IMR-90 (cell line): ENCODE measurements at regions not wholly inside any gene's neighbourhood (a gene's known extent, or its start where the extent isn't known, plus 50 kb on each side); places are given as distances from the start of the nearest gene placed in this dataset.

ENCODE experiments used
- ATAC-seq: fragments of 200-7000 bp; cut with Tn5 transposase; 2 replicates; pipeline ENCODE4 v1.9.1; 2020; ENCODE audit warnings: low read depth, mild to moderate bottlenecking, moderate library complexity
- BruUV-seq: library from RNA; stranded (reverse); fragments of 400-500 nt; replicated peaks from 2 replicates; lab custom pipeline; 2021; lab: Mats Ljungman, UMichigan
- CTCF ChIA-PET: fragments of 300-600 bp; formaldehyde crosslinking; extraction: SDS; loops from one replicate; lab custom pipeline; 2021; ENCODE audit warnings: antibody characterized with exemption; lab: Yijun Ruan, JAX
- POLR2A ChIA-PET: fragments of 300-600 bp; sonication (Branson Sonifier 250); formaldehyde crosslinking; loops from one replicate; lab custom pipeline; 2022; ENCODE audit warnings: antibody characterized with exemption; ENCODE audit not compliant: unreplicated experiment; lab: Charles Lee
- DNase-seq: peaks from one replicate; pipeline ENCODE4 v3.0.0; 2013
- H2AFZ ChIP-seq: replicated peaks from 2 replicates; pipeline ENCODE3; 2013; ENCODE audit warnings: low read length, mild to moderate bottlenecking; ENCODE audit not compliant: poor library complexity
- H2AK5ac ChIP-seq: 2 replicates; pipeline ENCODE4 v1.6.1; 2013; ENCODE audit warnings: low read depth, low read length, inconsistent platforms
- H2AK9ac ChIP-seq: replicated peaks from 2 replicates; pipeline ENCODE3; 2013; ENCODE audit warnings: mild to moderate bottlenecking, low read depth, low read length, moderate library complexity; ENCODE audit not compliant: poor library complexity
- H2BK120ac ChIP-seq: 2 replicates; pipeline ENCODE4 v1.6.1; 2013; ENCODE audit warnings: low read depth, low read length, inconsistent platforms
- H2BK15ac ChIP-seq: 3 replicates; pipeline ENCODE4 v1.6.1; 2013; ENCODE audit warnings: low read depth, low read length, inconsistent platforms
- H2BK20ac ChIP-seq: 2 replicates; pipeline ENCODE4 v1.6.1; 2013; ENCODE audit warnings: low read depth, mild to moderate bottlenecking, inconsistent platforms, low read length, moderate library complexity
- H2BK5ac ChIP-seq: 2 replicates; pipeline ENCODE4 v1.6.1; 2013; ENCODE audit warnings: mild to moderate bottlenecking, low read depth, low read length, inconsistent platforms; ENCODE audit not compliant: poor library complexity, severe bottlenecking
- H3K14ac ChIP-seq: replicated peaks from 2 replicates; pipeline ENCODE4 v1.6.1; 2013; ENCODE audit warnings: low read depth, low read length, inconsistent platforms
- H3K18ac ChIP-seq: 2 replicates; pipeline ENCODE4 v1.6.1; 2013; ENCODE audit warnings: low read depth, low read length, control low read depth
- H3K23ac ChIP-seq: 2 replicates; pipeline ENCODE4 v1.6.1; 2013; ENCODE audit warnings: low read depth, low read length, inconsistent platforms
- H3K27ac ChIP-seq: 2 replicates; pipeline ENCODE4 v1.5.1; 2013; ENCODE audit warnings: mild to moderate bottlenecking, control low read depth, low read length; ENCODE audit not compliant: insufficient read depth
- H3K27me3 ChIP-seq: 2 replicates; pipeline ENCODE4 v1.6.1; 2013; ENCODE audit warnings: low read length; ENCODE audit not compliant: control insufficient read depth, insufficient read depth
- H3K36me3 ChIP-seq: 2 replicates; pipeline ENCODE4 v1.6.1; 2013; ENCODE audit warnings: low read length, mixed read lengths; ENCODE audit not compliant: control insufficient read depth, insufficient read depth
- H3K4ac ChIP-seq: 2 replicates; pipeline ENCODE4 v1.6.1; 2013; ENCODE audit warnings: low read depth, low read length, inconsistent platforms
- H3K4me1 ChIP-seq: 2 replicates; pipeline ENCODE4 v1.6.1; 2013; ENCODE audit warnings: low read length, mixed read lengths; ENCODE audit not compliant: control insufficient read depth, insufficient read depth
- H3K4me2 ChIP-seq: 2 replicates; pipeline ENCODE4 v1.6.1; 2013; ENCODE audit warnings: low read depth, mild to moderate bottlenecking, control low read depth, low read length, moderate library complexity
- H3K4me3 ChIP-seq: 2 replicates; pipeline ENCODE4 v1.5.1; 2013; ENCODE audit warnings: low read depth, mild to moderate bottlenecking, control low read depth, low read length, moderate library complexity; ENCODE audit not compliant: insufficient read depth
- H3K56ac ChIP-seq: 2 replicates; pipeline ENCODE4 v1.6.1; 2013; ENCODE audit warnings: low read length, inconsistent platforms; ENCODE audit not compliant: insufficient read depth; ENCODE audit errors: extremely low read depth
- H3K79me1 ChIP-seq, 2 experiments: 2 replicates each; pipeline ENCODE4 v1.6.1; 2013; ENCODE audit warnings: low read length in 2 of 2, inconsistent platforms in 1 of 2, low read depth in 1 of 2
- H3K9ac ChIP-seq: 2 replicates; pipeline ENCODE4 v1.6.1; 2013; ENCODE audit warnings: low read depth, low read length, control low read depth
- H3K9me1 ChIP-seq: 2 replicates; pipeline ENCODE4 v1.6.1; 2013; ENCODE audit warnings: low read length, inconsistent platforms; ENCODE audit not compliant: insufficient read depth
- H3K9me3 ChIP-seq: 2 replicates; pipeline ENCODE4 v1.6.1; 2013; ENCODE audit warnings: low read length; ENCODE audit not compliant: control insufficient read depth, insufficient read depth
- H4K20me1 ChIP-seq: 2 replicates; pipeline ENCODE4 v1.6.1; 2013; ENCODE audit warnings: low read length, inconsistent platforms; ENCODE audit not compliant: insufficient read depth
- H4K5ac ChIP-seq: 2 replicates; pipeline ENCODE4 v1.6.1; 2013; ENCODE audit warnings: mild to moderate bottlenecking, low read depth, low read length, control low read depth
- H4K8ac ChIP-seq, 2 experiments: 2 replicates each; pipeline ENCODE4 v1.6.1; 2013; ENCODE audit warnings: low read depth in 2 of 2, low read length in 2 of 2, control low read depth in 1 of 2, inconsistent platforms in 1 of 2
- H4K91ac ChIP-seq: 2 replicates; pipeline ENCODE4 v1.6.1; 2013; ENCODE audit warnings: low read depth, low read length, inconsistent platforms; ENCODE audit not compliant: insufficient read depth
- POLR2A ChIP-seq: IDR thresholded peaks from 2 replicates; pipeline ENCODE4 v1.6.1; 2012; ENCODE audit warnings: mild to moderate bottlenecking, low read depth, low read length
- WGBS, 2 experiments: methylation state at CpG; one replicate each; pipeline versions ENCODE4 v1.1.5 to v1.1.7; 2013; ENCODE audit warnings: missing lambda C conversion rate in 2 of 2; ENCODE audit not compliant: insufficient read length in 1 of 2; ENCODE audit errors: extremely low coverage in 2 of 2; 5-methylcytosine and 5-hydroxymethylcytosine counted together
- dilution Hi-C: fragments of 300-500 bp; cut with HindIII; formaldehyde crosslinking; loops from one replicate; pipeline ENCODE4 v1.14.3; 2018; ENCODE audit warnings: low sequenced_read_pairs; ENCODE audit not compliant: unreplicated experiment
- in situ Hi-C: fragments of 300-500 bp; cut with MboI; formaldehyde crosslinking; loops from 3 replicates; pipeline ENCODE4 v1.14.3; 2019; ENCODE audit warnings: low sequenced_read_pairs, inconsistent platforms, mixed read lengths
- intact Hi-C: fragments of 100-400 bp; cut with micrococcal nuclease; formaldehyde crosslinking; loops from 2 replicates; pipeline ENCODE4 v1.10.0; 2022

- no peaks in the 10 kb centered on the region for H3K4me1 ChIP-seq
- H3K14ac ChIP-seq = no peak overlapping the region
- no peaks in the 10 kb centered on the region for H3K79me1 ChIP-seq
- H2AK9ac ChIP-seq = no peak overlapping the region
- no peak overlapping the region for H2AK5ac ChIP-seq
- DNase-seq = no peak
- no peak overlapping the region for H3K23ac ChIP-seq
- intact Hi-C loops = no loop called here
- dilution Hi-C loops = no loop called here
- H3K9me3 ChIP-seq = peaks cover 5% of the 10 kb centered on the region; the same call in 1 of the 2 replicates
- H4K20me1 ChIP-seq = no peaks in the 10 kb centered on the region
- CTCF ChIA-PET = no interaction called here
- no peak for TF ChIP-seq POLR2A
- 0 out of 2 replicates have a peak, but pooled peaks cover 12% of the 10 kb centered on the region for H3K9me1 ChIP-seq
- H2AFZ ChIP-seq = no peak overlapping the region
- WGBS, 2 experiments = 80% methylated on average over 2 of the region's 16 CpGs; no CpG with 5 or more reads in 1 of the 2 experiments
- H3K36me3 ChIP-seq = no peaks in the 10 kb centered on the region
- no peak overlapping the region for H4K8ac ChIP-seq
- no peak overlapping the region for H3K4me3 ChIP-seq
- H2BK5ac ChIP-seq = no peak overlapping the region
- H3K4me2 ChIP-seq = no peak overlapping the region
- POLR2A ChIA-PET = no interaction called here
- H3K56ac ChIP-seq = no peak overlapping the region
- no peak overlapping the region for H4K91ac ChIP-seq
- no peak overlapping the region for H2BK120ac ChIP-seq
- H3K27me3 ChIP-seq = no peaks in the 10 kb centered on the region; the same call in 1 of the 2 replicates
- no peak overlapping the region for H3K27ac ChIP-seq
- no peak overlapping the region for H2BK15ac ChIP-seq
- no peak overlapping the region for H3K18ac ChIP-seq
- no peak overlapping the region for H4K5ac ChIP-seq
- no peak for ATAC-seq
- in situ Hi-C loops = no loop called here
- no peak overlapping the region for H3K4ac ChIP-seq
- H3K9ac ChIP-seq = no peak overlapping the region
- no TSS peak for BruUV-seq
- H2BK20ac ChIP-seq = no peak overlapping the region
Measured at GRCh38 chr21:41581592-41582228, 73.8 kb upstream of the TMPRSS2 start.
